K562 (cell line): ENCODE measurements at regions not wholly inside any gene's neighbourhood (a gene's known extent, or its start where the extent isn't known, plus 50 kb on each side); places are given as distances from the start of the nearest gene placed in this dataset.

ENCODE experiments used
- ATAC-seq: fragments of 200-7000 bp; cut with Tn5 transposase; 3 replicates; pipeline ENCODE4 v1.9.1; 2020; ENCODE audit warnings: moderate library complexity
- BruUV-seq: library from RNA; stranded (reverse); fragments of 400-500 nt; replicated peaks from 2 replicates; lab custom pipeline; 2021; lab: Mats Ljungman, UMichigan
- CTCF ChIA-PET: fragments of 300-600 bp; formaldehyde crosslinking; extraction: SDS; loops from one replicate; lab custom pipeline; 2021; ENCODE audit warnings: low intra/inter-chr PET ratio; lab: Yijun Ruan, JAX
- POLR2A ChIA-PET: fragments of 300-600, 350-650 bp; sonication (Branson Sonifier 250); formaldehyde crosslinking; extraction: SDS; loops from one replicate; lab custom pipeline; 2021; ENCODE audit warnings: antibody characterized with exemption, inconsistent platforms; lab: Yijun Ruan, JAX
- DNase-seq, 4 experiments: peaks; one replicate each; pipeline versions ENCODE4 v3.0.0 to v3.0.0-alpha.2; 2011 to 2018; ENCODE audit warnings: low spot score in 3 of 4, mixed read lengths in 3 of 4; ENCODE audit errors: extremely low read depth in 1 of 4
- FAIRE-seq: peaks from 2 replicates; lab custom pipeline; 2011; peaks lifted over from hg19 to GRCh38; lab: Jason Lieb, UNC
- H2AFZ ChIP-seq: 2 replicates; pipeline ENCODE4 v1.6.0; 2011; ENCODE audit warnings: low read depth, low read length, control low read depth, inconsistent platforms
- H3K27ac ChIP-seq: fragments of 200-600 bp; 3 replicates; pipeline ENCODE4 v1.8.0; 2011; ENCODE audit warnings: low read depth, mild to moderate bottlenecking, control low read depth, inconsistent platforms, low read length, moderate library complexity, mixed read lengths; ENCODE audit errors: extremely low read depth
- H3K27me3 ChIP-seq, 2 experiments: fragments of 300-600 bp in 1 of 2; 2 replicates in 1 of 2; 3 replicates in 1 of 2; pipeline versions ENCODE4 v1.6.0 to v1.8.0; 2011; ENCODE audit warnings: inconsistent platforms in 2 of 2, low read length in 2 of 2, mild to moderate bottlenecking in 1 of 2, mixed read lengths in 1 of 2, moderate library complexity in 1 of 2; ENCODE audit not compliant: control insufficient read depth in 2 of 2, insufficient read depth in 2 of 2
- H3K36me3 ChIP-seq: fragments of 300-600 bp; 3 replicates; pipeline ENCODE4 v1.8.0; 2011; ENCODE audit warnings: mild to moderate bottlenecking, low read length, inconsistent platforms; ENCODE audit not compliant: control insufficient read depth, insufficient read depth
- H3K4me1 ChIP-seq, 2 experiments: fragments of 200-600 bp in 1 of 2; replicated peaks in 1 of 2; 2 replicates in 1 of 2; 3 replicates in 1 of 2; pipeline versions ENCODE4 v1.5.1 to v1.8.0; 2011; ENCODE audit warnings: inconsistent platforms in 2 of 2, low read length in 2 of 2, mild to moderate bottlenecking in 1 of 2, mixed read lengths in 1 of 2, moderate library complexity in 1 of 2; ENCODE audit not compliant: control insufficient read depth in 2 of 2, insufficient read depth in 2 of 2
- H3K4me2 ChIP-seq: 2 replicates; pipeline ENCODE4 v1.6.1; 2011; ENCODE audit warnings: low read length, control low read depth, inconsistent platforms, mixed read lengths; ENCODE audit not compliant: insufficient read depth
- H3K4me3 ChIP-seq: fragments of 200-600 bp; sonication (generic), shearing (Covaris generic); 2 replicates; pipeline ENCODE4 v1.5.1; 2016; ENCODE audit warnings: control low read depth, inconsistent platforms
- H3K79me2 ChIP-seq: fragments of 200-600 bp; 3 replicates; pipeline ENCODE4 v1.8.0; 2011; ENCODE audit warnings: low read length, inconsistent platforms; ENCODE audit not compliant: control insufficient read depth, insufficient read depth
- H3K9ac ChIP-seq, 2 experiments: 2 replicates each; pipeline versions ENCODE4 v1.6.0 to v1.6.1; 2011; ENCODE audit warnings: low read depth in 2 of 2, low read length in 2 of 2, control low read depth in 1 of 2, inconsistent platforms in 1 of 2, mild to moderate bottlenecking in 1 of 2, mixed read lengths in 1 of 2; ENCODE audit not compliant: insufficient read depth in 1 of 2
- H3K9me1 ChIP-seq: one replicate; pipeline ENCODE4 v1.6.0; 2011; ENCODE audit warnings: inconsistent platforms, mild to moderate bottlenecking, low read length, moderate library complexity; ENCODE audit not compliant: control insufficient read depth, insufficient read depth
- H3K9me3 ChIP-seq: replicated peaks from 2 replicates; pipeline ENCODE4 v1.5.1; 2011; ENCODE audit warnings: low read depth, low read length, inconsistent platforms; ENCODE audit not compliant: control insufficient read depth, insufficient read depth
- H4K20me1 ChIP-seq: replicated peaks from 2 replicates; pipeline ENCODE4 v1.6.1; 2011; ENCODE audit warnings: low read length, inconsistent platforms, mixed read lengths; ENCODE audit not compliant: control insufficient read depth, insufficient read depth
- BHLHE40 ChIP-seq: IDR thresholded peaks from 2 replicates; pipeline ENCODE4 v1.6.1; 2011; ENCODE audit warnings: low read length, improper control_type of control experiment
- CC2D1A ChIP-seq: fragments of 450-650 bp; IDR thresholded peaks from 2 replicates; pipeline ENCODE4 v1.6.1; 2017; ENCODE audit warnings: mild to moderate bottlenecking
- GABPB1 ChIP-seq: sonication (generic); formaldehyde crosslinking; IDR thresholded peaks from 2 replicates; pipeline ENCODE4 v1.8.0; 2022; ENCODE audit warnings: mild to moderate bottlenecking, missing genetic modification reagents
- HIVEP1 ChIP-seq: fragments of 250-450 bp; sonication (Bioruptor Pico); IDR thresholded peaks from 2 replicates; pipeline ENCODE4 v1.4.0; 2020; ENCODE audit warnings: mild to moderate bottlenecking
- MTA1 ChIP-seq: fragments of 450-650 bp; IDR thresholded peaks from 2 replicates; pipeline ENCODE4 v1.6.1; 2017; ENCODE audit warnings: borderline replicate concordance
- MYBL2 ChIP-seq, 2 experiments: fragments of 450-650 bp in 1 of 2; sonication (generic) in 1 of 2; formaldehyde crosslinking in 1 of 2; IDR thresholded peaks; 2 replicates each; pipeline versions ENCODE4 v1.6.1 to v1.8.1; 2017 to 2022; ENCODE audit warnings: borderline replicate concordance in 1 of 2, inconsistent platforms in 1 of 2, low read depth in 1 of 2, mild to moderate bottlenecking in 1 of 2, missing genetic modification reagents in 1 of 2, moderate library complexity in 1 of 2
- SREBF2 ChIP-seq: sonication (generic); formaldehyde crosslinking; IDR thresholded peaks from 2 replicates; pipeline ENCODE4 v1.4.0; 2020; ENCODE audit warnings: mild to moderate bottlenecking, missing genetic modification reagents
- TCF7L2 ChIP-seq: fragments of 150-350 bp; IDR thresholded peaks from 2 replicates; pipeline ENCODE4 v1.6.1; 2016; ENCODE audit warnings: low read depth, mild to moderate bottlenecking, low read length, moderate library complexity
- XRCC3 ChIP-seq: fragments of 450-650 bp; IDR thresholded peaks from 2 replicates; pipeline ENCODE4 v1.6.1; 2017; ENCODE audit warnings: mild to moderate bottlenecking, moderate library complexity
- XRCC5 ChIP-seq: fragments of 200-400 bp; formaldehyde crosslinking; IDR thresholded peaks from 2 replicates; pipeline ENCODE4 v1.6.1; 2017; ENCODE audit warnings: low read depth, mild to moderate bottlenecking, low read length
- ZBTB2 ChIP-seq: fragments of 450-650 bp; IDR thresholded peaks from 2 replicates; pipeline ENCODE4 v1.6.1; 2016; ENCODE audit warnings: antibody characterized with exemption
- ZNF124 ChIP-seq: sonication (generic); formaldehyde crosslinking; IDR thresholded peaks from 2 replicates; pipeline ENCODE4 v1.8.1; 2022; ENCODE audit warnings: missing genetic modification reagents
- ZNF277 ChIP-seq: fragments of 250-450 bp; sonication (Bioruptor Pico); IDR thresholded peaks from 2 replicates; pipeline ENCODE4 v1.8.0; 2022; ENCODE audit warnings: inconsistent platforms, mild to moderate bottlenecking, moderate library complexity, borderline replicate concordance
- ZNF668 ChIP-seq: fragments of 250-450 bp; sonication (Bioruptor Pico); IDR thresholded peaks from 2 replicates; pipeline ENCODE4 v1.8.0; 2022; ENCODE audit warnings: mild to moderate bottlenecking, inconsistent platforms
- ZNF699 ChIP-seq: fragments of 250-450 bp; sonication (Bioruptor Pico); IDR thresholded peaks from 2 replicates; pipeline ENCODE4 v1.8.0; 2021; ENCODE audit warnings: mild to moderate bottlenecking, moderate library complexity; ENCODE audit not compliant: insufficient replicate concordance
- WGBS: fragments of 100-300 bp; shearing (Covaris generic); methylation state at CpG from one replicate; pipeline ENCODE4 v1.1.6; 2016; ENCODE audit warnings: low coverage, mixed read lengths; ENCODE audit not compliant: insufficient coverage; ENCODE audit errors: missing lambda C conversion rate; 5-methylcytosine and 5-hydroxymethylcytosine counted together
- in situ Hi-C: fragments of 300-500 bp; cut with MboI; formaldehyde crosslinking; loops from 4 replicates; pipeline ENCODE4 v1.15.0; 2018; ENCODE audit warnings: inconsistent platforms, mixed read lengths
- intact Hi-C: fragments of 100-400 bp; cut with micrococcal nuclease; formaldehyde crosslinking; loops from 2 replicates; pipeline ENCODE4 v1.14.2; 2022

DNA sequence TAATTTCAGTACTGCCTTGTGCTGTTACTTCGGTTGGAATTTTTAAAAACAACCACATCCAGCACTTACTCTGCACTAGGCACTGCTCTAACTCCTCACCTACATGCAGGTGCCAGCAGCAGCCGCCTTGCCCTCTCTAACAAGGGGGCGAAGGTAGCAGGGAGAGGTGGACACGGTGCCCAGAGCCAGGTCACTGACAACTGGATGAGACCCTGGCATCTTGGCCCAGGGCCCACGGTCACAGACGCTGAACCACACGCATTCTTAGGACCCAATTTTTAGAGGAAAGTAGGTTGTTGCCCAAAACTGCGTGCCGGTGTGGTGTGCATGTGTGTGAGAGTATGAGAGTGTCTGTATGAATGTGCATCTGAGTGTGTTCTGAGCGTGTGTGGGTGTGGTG is 63.4 kb upstream of the GATA2 start:
- H3K27ac ChIP-seq = no peak overlapping the region
- in situ Hi-C loops = no loop called here
- intact Hi-C loops = no loop called here
- BruUV-seq = no TSS peak
- no peaks in the 10 kb centered on the region for H3K9me1 ChIP-seq
- H4K20me1 ChIP-seq = no peaks in the 10 kb centered on the region
- no peaks in the 10 kb centered on the region for H3K9me3 ChIP-seq
- POLR2A ChIA-PET = no interaction called here
- H2AFZ ChIP-seq = no peak overlapping the region
- ATAC-seq = no peak
- no peak for DNase-seq
- no peak overlapping the region for H3K4me2 ChIP-seq
- H3K4me1 ChIP-seq = peaks cover 9 to 23% of the 10 kb centered on the region in 2 experiments; a peak in 3 of 5 replicates
- H3K79me2 ChIP-seq = no peaks in the 10 kb centered on the region
- 77% methylated on average over 10 of the region's 10 CpGs for WGBS
- FAIRE-seq = no peak
- H3K36me3 ChIP-seq = no peaks in the 10 kb centered on the region
- no peak for TF ChIP-seq XRCC5
- H3K4me3 ChIP-seq = no peak overlapping the region
- H3K9ac ChIP-seq = peak overlapping the region in 1 of 2 experiments; percentile 50; a peak in 1 of 4 replicates
- CTCF ChIA-PET = no interaction called here
- no peaks in the 10 kb centered on the region for H3K27me3 ChIP-seq

DNA sequence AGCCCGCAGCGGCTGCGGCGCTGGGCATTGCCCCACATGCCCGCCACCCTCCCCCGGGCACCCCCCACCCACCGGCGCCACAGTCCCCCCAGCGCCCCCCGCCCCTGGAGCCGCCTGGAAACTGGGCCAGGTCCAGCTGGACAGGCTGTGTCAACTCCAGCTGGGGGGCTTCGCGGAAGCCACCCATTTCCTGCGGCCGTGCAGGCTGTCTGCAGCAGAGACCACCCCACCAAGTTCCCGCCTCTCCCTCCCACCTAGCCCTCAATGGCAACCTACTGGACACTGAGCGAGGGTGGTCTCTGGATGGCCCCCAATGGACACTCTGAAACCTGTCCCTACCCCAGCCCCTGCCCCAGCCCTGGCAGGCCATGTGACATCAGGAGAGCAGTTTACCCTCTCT is 62.8 kb upstream of the GATA2 start:
- Histone ChIP-seq H3K9ac (no peak overlapping the region), H3K27ac (no peak overlapping the region), H2AFZ (no peak overlapping the region), H3K79me2 (no peaks in the 10 kb centered on the region), H3K4me3 (no peak overlapping the region), H4K20me1 (no peaks in the 10 kb centered on the region), H3K4me1 (peaks cover 9 to 26% of the 10 kb centered on the region in 2 experiments; a peak in 3 of 5 replicates), H3K9me3 (no peaks in the 10 kb centered on the region), H3K4me2 (no peak overlapping the region), H3K36me3 (no peaks in the 10 kb centered on the region), H3K9me1 (no peaks in the 10 kb centered on the region), H3K27me3 (no peaks in the 10 kb centered on the region)
- no TSS peak for BruUV-seq
- POLR2A ChIA-PET = no interaction called here
- WGBS = 83% methylated on average over 1 of the region's 17 CpGs
- FAIRE-seq (no peak), DNase-seq (no peak), ATAC-seq (no peak)
- intact Hi-C loops = no loop called here
- in situ Hi-C loops = no loop called here
- CTCF ChIA-PET = no interaction called here
- no peak for TF ChIP-seq SREBF2 (CRISPR knock-in tag)
- no peak for TF ChIP-seq CC2D1A
- no peak for TF ChIP-seq MYBL2 (IDR thresholded peaks at IDR 0.05; ENCODE audit: low read depth)
- no peak for TF ChIP-seq MYBL2 (CRISPR knock-in tag; IDR thresholded peaks at IDR 0.05; ENCODE audit: borderline replicate concordance)
- TF ChIP-seq GABPB1 = no peak
- TF ChIP-seq XRCC3 = no peak
- TF ChIP-seq ZNF668 (CRISPR knock-in tag) = no peak
- TF ChIP-seq ZNF124 = no peak
- no peak for TF ChIP-seq ZBTB2
- no peak for TF ChIP-seq ZNF277 (CRISPR knock-in tag)
- TF ChIP-seq TCF7L2 = no peak
- no peak for TF ChIP-seq MTA1
- no peak for TF ChIP-seq BHLHE40
- no peak for TF ChIP-seq ZNF699 (CRISPR knock-in tag)
- no peak for TF ChIP-seq HIVEP1
